Erythroblast (primary cell): ENCODE measurements at regions not wholly inside any gene's neighbourhood (a gene's known extent, or its start where the extent isn't known, plus 50 kb on each side); places are given as distances from the start of the nearest gene placed in this dataset.

ENCODE experiments used
- GATA1 ChIP-seq: IDR thresholded peaks from 2 replicates; pipeline ENCODE4 v1.6.1; 2011; ENCODE audit warnings: low read depth, mild to moderate bottlenecking, control low read depth, low read length, moderate library complexity
- POLR2A ChIP-seq: IDR thresholded peaks from 2 replicates; pipeline ENCODE4 v1.6.1; 2011; ENCODE audit warnings: mild to moderate bottlenecking, low read length

GRCh38 chrX:98422536-98422935 lies 1538.8 kb downstream of the RPA4 start:
- TF ChIP-seq POLR2A (no peak), GATA1 (no peak)
